DMS53 (cell line): ENCODE measurements at regions not wholly inside any gene's neighbourhood (a gene's known extent, or its start where the extent isn't known, plus 50 kb on each side); places are given as distances from the start of the nearest gene placed in this dataset.
"Not testable (repeated sequence)": the region's sequence is repeated elsewhere in the genome, so short reads cannot be mapped to it uniquely, and the experiment has no call there.

Experiments
- DNase-seq: peaks from one replicate; lab custom pipeline; 2025; lab: John Stamatoyannopoulos, UW

- peak; percentile 55 for DNase-seq
Measured at GRCh38 chr18:14189858-14190257, 57.6 kb upstream of the ZNF519 start.

DNA sequence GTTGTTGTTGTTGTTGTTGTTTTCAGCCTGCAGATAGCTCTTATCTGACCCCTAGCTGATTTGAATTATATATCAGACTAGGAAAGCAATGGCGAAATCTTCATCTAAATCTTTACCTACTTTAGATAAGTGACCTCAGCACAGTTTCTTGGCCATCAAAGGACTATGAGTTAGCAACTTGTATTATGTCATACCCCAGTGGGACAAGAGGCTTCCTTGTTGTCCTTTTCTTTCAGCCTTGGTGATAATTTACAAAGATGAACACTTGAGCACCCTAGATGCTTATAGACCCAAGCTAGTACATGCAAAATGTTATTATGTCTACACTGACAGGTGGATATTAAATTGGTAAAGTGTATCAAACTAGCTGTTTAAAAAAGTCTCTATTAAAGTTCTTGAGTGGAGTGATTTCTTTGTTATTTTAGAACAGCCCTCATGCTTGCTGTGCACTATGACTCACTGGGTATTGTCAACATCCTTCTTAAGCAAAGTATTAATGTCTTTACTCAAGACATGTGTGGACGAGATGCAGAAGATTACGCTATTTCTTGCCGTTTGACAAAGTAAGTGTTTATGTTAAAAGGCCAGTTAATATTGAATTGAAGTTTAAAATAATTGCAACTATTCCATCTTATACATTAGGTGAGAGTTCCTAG lies 56.6 kb upstream of the ZNF519 start:
- DNase-seq = not testable (repeated sequence)
